HepG2 (cell line): ENCODE measurements at regions not wholly inside any gene's neighbourhood (a gene's known extent, or its start where the extent isn't known, plus 50 kb on each side); places are given as distances from the start of the nearest gene placed in this dataset.

ENCODE experiments used
- ATAC-seq: fragments of 200-7000 bp; cut with Tn5 transposase; 3 replicates; pipeline ENCODE4 v1.9.1; 2020; ENCODE audit warnings: mild to moderate bottlenecking, moderate library complexity
- BruUV-seq: library from RNA; stranded (reverse); fragments of 400-500 nt; replicated peaks from 2 replicates; lab custom pipeline; 2021; lab: Mats Ljungman, UMichigan
- CTCF ChIA-PET: fragments of 300-600 bp; formaldehyde crosslinking; extraction: SDS; loops from one replicate; lab custom pipeline; 2021; ENCODE audit warnings: low total read pairs, inconsistent platforms, low intra/inter-chr PET ratio; lab: Yijun Ruan, JAX
- POLR2A ChIA-PET: fragments of 350-600 bp; sonication (Branson Sonifier 250); formaldehyde crosslinking; loops from one replicate; lab custom pipeline; 2020; ENCODE audit warnings: antibody characterized with exemption, inconsistent platforms; lab: Yijun Ruan, JAX
- DNase-seq: peaks from one replicate; pipeline ENCODE4 v3.0.0-alpha.2; 2015; ENCODE audit warnings: low spot score
- FAIRE-seq: peaks from 3 replicates; lab custom pipeline; 2011; peaks lifted over from hg19 to GRCh38; lab: Jason Lieb, UNC
- H2AFZ ChIP-seq: one replicate; pipeline ENCODE4 v1.6.1; 2011; ENCODE audit warnings: low read length, inconsistent platforms
- H3K27ac ChIP-seq: fragments of 300-600 bp; 3 replicates; pipeline ENCODE4 v1.8.0; 2011; ENCODE audit warnings: mixed run types, mild to moderate bottlenecking, mixed read lengths, low read length, inconsistent platforms; ENCODE audit not compliant: insufficient read depth; ENCODE audit errors: extremely low read length
- H3K27me3 ChIP-seq, 2 experiments: fragments of 200-600 bp in 1 of 2; 2 replicates in 1 of 2; 3 replicates in 1 of 2; pipeline versions ENCODE4 v1.6.0 to v1.8.0; 2011; ENCODE audit warnings: low read length in 2 of 2, mild to moderate bottlenecking in 2 of 2, moderate library complexity in 2 of 2, inconsistent platforms in 1 of 2; ENCODE audit not compliant: insufficient read depth in 2 of 2, control insufficient read depth in 1 of 2
- H3K36me3 ChIP-seq, 2 experiments: fragments of 200-600 bp in 1 of 2; replicated peaks in 1 of 2; 2 replicates in 1 of 2; 3 replicates in 1 of 2; pipeline versions ENCODE4 v1.5.1 to v1.8.0; 2011; ENCODE audit warnings: low read length in 2 of 2, inconsistent platforms in 1 of 2; ENCODE audit not compliant: insufficient read depth in 2 of 2, control insufficient read depth in 1 of 2
- H3K4me1 ChIP-seq: 2 replicates; pipeline ENCODE4 v1.5.1; 2012; ENCODE audit warnings: low read length, inconsistent platforms; ENCODE audit not compliant: insufficient read depth
- H3K4me2 ChIP-seq: 2 replicates; pipeline ENCODE4 v1.6.0; 2011; ENCODE audit warnings: low read depth, low read length, inconsistent platforms
- H3K4me3 ChIP-seq, 3 experiments: fragments of 200-600 bp in 1 of 3; sonication (generic), shearing (Covaris generic) in 1 of 3; replicated peaks in 1 of 3; 2 replicates each; pipeline ENCODE4 v1.5.1; 2011 to 2016; ENCODE audit warnings: low read length in 3 of 3, inconsistent platforms in 2 of 3, low read depth in 2 of 3, mild to moderate bottlenecking in 2 of 3, control low read depth in 1 of 3, mixed read lengths in 1 of 3; ENCODE audit not compliant: insufficient read depth in 1 of 3
- H3K79me2 ChIP-seq: one replicate; pipeline ENCODE4 v1.6.1; 2011; ENCODE audit warnings: low read length, inconsistent platforms; ENCODE audit not compliant: insufficient read depth
- H3K9ac ChIP-seq: 2 replicates; pipeline ENCODE4 v1.6.0; 2011; ENCODE audit warnings: mild to moderate bottlenecking, low read depth, low read length, inconsistent platforms; ENCODE audit not compliant: insufficient read depth
- H3K9me3 ChIP-seq: 2 replicates; pipeline ENCODE4 v1.5.1; 2012; ENCODE audit warnings: mild to moderate bottlenecking, low read length
- H4K20me1 ChIP-seq: 2 replicates; pipeline ENCODE4 v1.6.0; 2011; ENCODE audit warnings: inconsistent platforms, mild to moderate bottlenecking, low read length, moderate library complexity; ENCODE audit not compliant: insufficient read depth
- FOXK2 ChIP-seq: fragments of 450-650 bp; IDR thresholded peaks from 2 replicates; pipeline ENCODE4 v1.6.1; 2016
- HOXA9 ChIP-seq: sonication (generic); formaldehyde crosslinking; IDR thresholded peaks from 2 replicates; pipeline ENCODE4 v1.8.1; 2022; ENCODE audit warnings: missing genetic modification reagents, mild to moderate bottlenecking, moderate library complexity, borderline replicate concordance
- KLF6 ChIP-seq: IDR thresholded peaks from 2 replicates; pipeline ENCODE4 v1.8.0; 2016; ENCODE audit warnings: missing biosample characterization, missing genetic modification reagents
- NR1H2 ChIP-seq: sonication (generic); formaldehyde crosslinking; IDR thresholded peaks from 2 replicates; pipeline ENCODE4 v1.8.1; 2022; ENCODE audit warnings: low read depth, missing genetic modification reagents, borderline replicate concordance
- PPARG ChIP-seq: conservative IDR thresholded peaks from 2 replicates; pipeline ENCODE4 v1.6.1; 2016; ENCODE audit warnings: missing biosample characterization, missing genetic modification reagents
- PRDM10 ChIP-seq: sonication (generic); formaldehyde crosslinking; IDR thresholded peaks from 2 replicates; pipeline ENCODE4 v1.4.0; 2020; ENCODE audit warnings: low read depth, missing genetic modification reagents
- SETDB1 ChIP-seq: sonication (generic); formaldehyde crosslinking; IDR thresholded peaks from 2 replicates; pipeline ENCODE4 v1.5.1; 2020; ENCODE audit warnings: missing genetic modification reagents, mild to moderate bottlenecking, borderline replicate concordance
- TAF15 ChIP-seq: fragments of 200-400 bp; formaldehyde crosslinking; IDR thresholded peaks from one replicate; pipeline ENCODE4 v1.6.1; 2018; ENCODE audit warnings: mild to moderate bottlenecking, low read depth, low read length; ENCODE audit not compliant: poor library complexity, severe bottlenecking
- ZBTB33 ChIP-seq: sonication (generic); formaldehyde crosslinking; IDR thresholded peaks from 2 replicates; pipeline ENCODE4 v1.4.0; 2020; ENCODE audit warnings: missing genetic modification reagents
- ZFP41 ChIP-seq: sonication (generic); formaldehyde crosslinking; IDR thresholded peaks from 2 replicates; pipeline ENCODE4 v1.4.0; 2020; ENCODE audit warnings: mild to moderate bottlenecking, missing genetic modification reagents, borderline replicate concordance
- ZMAT3 ChIP-seq: sonication (generic); formaldehyde crosslinking; conservative IDR thresholded peaks from 2 replicates; pipeline ENCODE4 v1.7.0; 2021; ENCODE audit warnings: missing genetic modification reagents
- ZMYM4 ChIP-seq: sonication (generic); formaldehyde crosslinking; IDR thresholded peaks from 2 replicates; pipeline ENCODE4 v1.8.1; 2023; ENCODE audit warnings: mild to moderate bottlenecking, missing genetic modification reagents
- ZNF121 ChIP-seq: sonication (generic); formaldehyde crosslinking; IDR thresholded peaks from 2 replicates; pipeline ENCODE4 v1.5.0; 2020; ENCODE audit warnings: mild to moderate bottlenecking, missing genetic modification reagents
- ZNF646 ChIP-seq: sonication (generic); formaldehyde crosslinking; IDR thresholded peaks from 2 replicates; pipeline ENCODE4 v1.9.0; 2021; ENCODE audit warnings: mild to moderate bottlenecking, missing genetic modification reagents
- WGBS: methylation state at CpG from one replicate; pipeline ENCODE4 v1.1.6; 2017; ENCODE audit warnings: low lambda C conversion rate; 5-methylcytosine and 5-hydroxymethylcytosine counted together
- in situ Hi-C: cut with HindIII; loops from 2 replicates; pipeline ENCODE4 v1.10.0; 2017; ENCODE audit warnings: low pct_unique_long_range_greater_than_20kb; ENCODE audit not compliant: extremely low pct_ligation_motif_present
- intact Hi-C: fragments of 100-400 bp; cut with micrococcal nuclease; formaldehyde crosslinking; loops from one replicate; pipeline ENCODE4 v1.10.0; 2022; ENCODE audit not compliant: unreplicated experiment

- Histone ChIP-seq H3K9me3 (no peaks in the 10 kb centered on the region), H2AFZ (no peak overlapping the region), H3K36me3 (no peaks in the 10 kb centered on the region), H3K79me2 (no peaks in the 10 kb centered on the region), H3K4me1 (peaks cover 7% of the 10 kb centered on the region), H4K20me1 (no peaks in the 10 kb centered on the region), H3K27ac (no peak overlapping the region), H3K27me3 (no peaks in the 10 kb centered on the region), H3K4me3 (no peak overlapping the region), H3K4me2 (peak overlapping the region; percentile 6; the same call in 1 of the 2 replicates), H3K9ac (no peak overlapping the region)
- peak; percentile 39 for FAIRE-seq
- DNase-seq: peak; percentile 3
- in situ Hi-C loops (no loop called here), intact Hi-C loops (no loop called here)
- no TSS peak for BruUV-seq
- 1% methylated on average over 5 of the region's 5 CpGs for WGBS
- ChIA-PET POLR2A (no interaction called here), CTCF (no interaction called here)
- peak; percentile 90 for ATAC-seq
- TF ChIP-seq FOXK2 (no peak), PPARG (CRISPR knock-in tag) (no peak), ZNF646 (CRISPR knock-in tag) (no peak), ZBTB33 (CRISPR knock-in tag) (no peak), HOXA9 (CRISPR knock-in tag) (no peak), PRDM10 (CRISPR knock-in tag) (no peak), ZMYM4 (peak; percentile 17; the same call in 1 of the 2 replicates), SETDB1 (CRISPR knock-in tag) (no peak), ZMAT3 (CRISPR knock-in tag) (no peak), TAF15 (no peak), ZFP41 (CRISPR knock-in tag) (no peak), ZNF121 (CRISPR knock-in tag) (no peak), NR1H2 (CRISPR knock-in tag) (no peak), KLF6 (no peak)
Measured at GRCh38 chr11:111086058-111086457, 159.5 kb upstream of the POU2AF2 start.
